Upper lobe of right lung (tissue), 1 donor: ENCODE measurements at regions not wholly inside any gene's neighbourhood (a gene's known extent, or its start where the extent isn't known, plus 50 kb on each side); places are given as distances from the start of the nearest gene placed in this dataset.
"Not testable (repeated sequence)": the region's sequence is repeated elsewhere in the genome, so short reads cannot be mapped to it uniquely, and the experiment has no call there.

ENCODE experiments used
- ATAC-seq: fragments of 200-7000 bp; cut with Tn5 transposase; one replicate; pipeline ENCODE4 v1.9.1; 2020; ENCODE audit warnings: mild to moderate bottlenecking, moderate library complexity
- DNase-seq: peaks from one replicate; pipeline ENCODE4 v3.0.0-alpha.2; 2020
- H3K27ac ChIP-seq: fragments of 200-600 bp; one replicate; pipeline ENCODE4 v1.8.0; 2022
- H3K27me3 ChIP-seq: fragments of 200-600 bp; one replicate; pipeline ENCODE4 v1.8.0; 2022; ENCODE audit warnings: mild to moderate bottlenecking
- H3K36me3 ChIP-seq: fragments of 200-600 bp; one replicate; pipeline ENCODE4 v1.8.0; 2022
- H3K4me1 ChIP-seq: fragments of 200-600 bp; one replicate; pipeline ENCODE4 v1.8.0; 2022
- H3K4me3 ChIP-seq: fragments of 200-600 bp; one replicate; pipeline ENCODE4 v1.8.0; 2022; ENCODE audit warnings: mild to moderate bottlenecking
- H3K9me3 ChIP-seq: fragments of 200-600 bp; one replicate; pipeline ENCODE4 v1.8.0; 2022
- intact Hi-C: fragments of 100-400 bp; cut with DNase I; formaldehyde crosslinking; loops from one replicate; pipeline ENCODE4 v1.11.0; 2022
- TF ChIP-seq, protein P1 (sequence below): fragments of 200-600 bp; IDR thresholded peaks from one replicate; pipeline ENCODE4 v1.8.0; 2022; ENCODE audit warnings: antibody characterized with exemption
- donor health status: DM: no; HTN: yes; CAD: no; lungs with severe emphysema.

DNA sequence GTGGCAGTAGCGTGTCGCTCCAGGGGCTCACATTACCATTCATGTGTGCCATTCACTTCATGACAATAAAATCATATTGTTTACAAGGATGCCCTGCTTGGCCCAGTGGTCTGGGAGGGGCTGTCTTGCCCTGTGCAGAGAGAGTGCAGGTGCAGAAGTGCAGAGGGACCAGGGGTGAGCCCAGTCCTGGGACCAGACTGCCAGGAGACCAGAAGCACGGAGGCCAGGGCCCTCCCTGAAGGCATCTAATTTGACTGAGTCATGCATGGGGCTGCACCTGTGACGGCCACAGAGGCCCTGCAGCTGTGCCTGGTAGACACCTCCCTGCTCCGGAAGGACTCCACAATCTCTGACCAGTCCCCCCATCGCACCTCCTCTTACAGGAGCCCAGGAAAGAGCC is 164.4 kb upstream of the FOXD4L5 start:
- intact Hi-C loops, result no loop called here

DNA sequence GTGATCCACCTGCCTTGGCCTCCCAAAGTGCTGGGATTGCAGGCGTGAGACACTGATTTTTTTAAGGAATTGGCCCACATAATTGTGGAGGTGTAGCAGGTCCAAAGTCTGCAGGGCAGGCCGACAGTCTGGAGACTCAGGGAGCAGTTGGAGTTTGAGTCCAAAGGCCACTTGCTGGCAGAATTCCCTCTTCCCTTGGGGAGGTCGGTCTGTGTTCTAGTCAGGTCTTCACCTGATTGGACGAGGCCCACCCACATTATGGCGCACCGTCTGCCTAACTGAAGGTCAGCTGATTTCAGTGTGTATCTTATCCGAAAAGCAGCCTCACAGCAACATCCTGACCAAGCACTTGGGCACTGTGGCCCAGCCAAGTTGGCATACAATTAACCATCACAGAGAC is 162.1 kb upstream of the FOXD4L5 start:
- intact Hi-C loops, ATAC-seq, H3K4me3 ChIP-seq, H3K27me3 ChIP-seq, H3K27ac ChIP-seq, H3K9me3 ChIP-seq, H3K4me1 ChIP-seq, H3K36me3 ChIP-seq: not testable (repeated sequence)
- peak; percentile 17 for DNase-seq

More for the DNA sequence above, 164.4 kb upstream of the FOXD4L5 start:
- ATAC-seq, result no peak
- Histone ChIP-seq H3K9me3 (no peaks in the 10 kb centered on the region), H3K4me1 (no peaks in the 10 kb centered on the region), H3K27ac (no peak overlapping the region), H3K36me3 (no peaks in the 10 kb centered on the region), H3K27me3 (no peaks in the 10 kb centered on the region), H3K4me3 (no peak overlapping the region)
- TF ChIP-seq, protein P1, sequence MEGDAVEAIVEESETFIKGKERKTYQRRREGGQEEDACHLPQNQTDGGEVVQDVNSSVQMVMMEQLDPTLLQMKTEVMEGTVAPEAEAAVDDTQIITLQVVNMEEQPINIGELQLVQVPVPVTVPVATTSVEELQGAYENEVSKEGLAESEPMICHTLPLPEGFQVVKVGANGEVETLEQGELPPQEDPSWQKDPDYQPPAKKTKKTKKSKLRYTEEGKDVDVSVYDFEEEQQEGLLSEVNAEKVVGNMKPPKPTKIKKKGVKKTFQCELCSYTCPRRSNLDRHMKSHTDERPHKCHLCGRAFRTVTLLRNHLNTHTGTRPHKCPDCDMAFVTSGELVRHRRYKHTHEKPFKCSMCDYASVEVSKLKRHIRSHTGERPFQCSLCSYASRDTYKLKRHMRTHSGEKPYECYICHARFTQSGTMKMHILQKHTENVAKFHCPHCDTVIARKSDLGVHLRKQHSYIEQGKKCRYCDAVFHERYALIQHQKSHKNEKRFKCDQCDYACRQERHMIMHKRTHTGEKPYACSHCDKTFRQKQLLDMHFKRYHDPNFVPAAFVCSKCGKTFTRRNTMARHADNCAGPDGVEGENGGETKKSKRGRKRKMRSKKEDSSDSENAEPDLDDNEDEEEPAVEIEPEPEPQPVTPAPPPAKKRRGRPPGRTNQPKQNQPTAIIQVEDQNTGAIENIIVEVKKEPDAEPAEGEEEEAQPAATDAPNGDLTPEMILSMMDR, result no peak
- peak; percentile 32 for DNase-seq

DNA sequence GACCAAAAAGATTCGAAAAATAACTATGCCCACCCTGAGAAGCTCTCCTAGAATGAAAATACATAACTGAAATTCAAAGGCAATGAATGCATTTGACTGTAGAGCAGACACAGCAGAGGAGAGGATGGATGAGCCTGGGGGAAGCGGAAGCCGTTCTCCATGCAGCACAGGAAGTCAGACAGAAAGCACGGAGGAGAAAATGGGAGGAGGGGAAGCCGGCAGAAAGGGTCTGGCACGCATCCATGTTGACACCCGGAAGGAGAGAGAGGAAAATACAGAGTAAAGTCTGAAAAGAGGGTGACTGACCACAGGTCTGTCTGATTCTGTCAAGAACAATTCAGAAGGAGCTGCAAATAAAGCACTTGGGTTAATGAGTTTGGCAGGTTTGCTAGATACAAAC is 161.0 kb upstream of the FOXD4L5 start:
- DNase-seq, H3K4me1 ChIP-seq, H3K36me3 ChIP-seq, intact Hi-C loops, H3K27me3 ChIP-seq, H3K9me3 ChIP-seq, H3K27ac ChIP-seq, ATAC-seq, H3K4me3 ChIP-seq: not testable (repeated sequence)

DNA sequence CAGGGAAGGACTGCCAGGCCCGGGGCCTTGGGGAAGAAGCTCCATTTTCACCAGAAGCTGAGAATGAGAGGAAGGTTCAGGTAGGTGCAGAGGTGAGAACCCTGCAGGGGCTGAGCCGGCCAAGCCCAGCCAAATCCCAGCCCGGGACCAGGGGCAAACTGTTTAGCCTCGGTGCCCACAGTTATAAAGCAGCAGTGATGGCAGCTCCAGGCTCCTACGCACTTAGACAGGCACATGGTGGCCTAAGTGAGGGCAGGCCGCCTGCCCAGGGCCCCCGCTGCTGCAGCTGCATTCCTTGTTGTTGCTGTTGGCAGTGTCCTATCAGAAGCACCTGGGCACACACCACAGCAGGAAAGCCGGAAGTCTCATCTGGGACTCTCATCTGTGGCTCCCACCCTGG is 159.9 kb upstream of the FOXD4L5 start:
- no peaks in the 10 kb centered on the region for H3K9me3 ChIP-seq
- H3K27me3 ChIP-seq, result no peaks in the 10 kb centered on the region
- TF ChIP-seq, protein P1, result no peak
- no peak for DNase-seq
- no peaks in the 10 kb centered on the region for H3K36me3 ChIP-seq
- ATAC-seq, result no peak
- no peak overlapping the region for H3K4me3 ChIP-seq
- no peaks in the 10 kb centered on the region for H3K4me1 ChIP-seq
- intact Hi-C loops, result no loop called here
- no peak overlapping the region for H3K27ac ChIP-seq

DNA sequence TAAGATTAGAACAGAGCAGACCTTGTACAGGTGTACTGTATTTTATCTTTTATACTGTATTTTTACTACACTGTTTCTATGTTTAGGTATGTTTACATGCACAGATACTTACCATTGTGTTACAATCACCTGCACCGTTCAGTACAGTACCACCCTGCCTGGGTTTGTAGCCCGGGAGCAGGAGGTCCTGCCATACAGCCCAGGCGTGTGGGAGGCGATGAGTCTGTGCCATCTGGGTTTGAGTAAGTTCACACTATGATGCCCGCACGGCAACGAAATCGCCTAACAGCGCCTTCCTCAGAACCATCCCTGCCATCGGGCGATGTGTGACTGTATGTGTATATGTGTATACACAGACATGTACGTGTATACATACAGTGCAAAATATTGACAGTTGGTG is 157.1 kb upstream of the FOXD4L5 start:
- H3K27me3 ChIP-seq, intact Hi-C loops, ATAC-seq, DNase-seq, H3K36me3 ChIP-seq, H3K4me1 ChIP-seq, H3K27ac ChIP-seq, H3K4me3 ChIP-seq, H3K9me3 ChIP-seq: not testable (repeated sequence)

DNA sequence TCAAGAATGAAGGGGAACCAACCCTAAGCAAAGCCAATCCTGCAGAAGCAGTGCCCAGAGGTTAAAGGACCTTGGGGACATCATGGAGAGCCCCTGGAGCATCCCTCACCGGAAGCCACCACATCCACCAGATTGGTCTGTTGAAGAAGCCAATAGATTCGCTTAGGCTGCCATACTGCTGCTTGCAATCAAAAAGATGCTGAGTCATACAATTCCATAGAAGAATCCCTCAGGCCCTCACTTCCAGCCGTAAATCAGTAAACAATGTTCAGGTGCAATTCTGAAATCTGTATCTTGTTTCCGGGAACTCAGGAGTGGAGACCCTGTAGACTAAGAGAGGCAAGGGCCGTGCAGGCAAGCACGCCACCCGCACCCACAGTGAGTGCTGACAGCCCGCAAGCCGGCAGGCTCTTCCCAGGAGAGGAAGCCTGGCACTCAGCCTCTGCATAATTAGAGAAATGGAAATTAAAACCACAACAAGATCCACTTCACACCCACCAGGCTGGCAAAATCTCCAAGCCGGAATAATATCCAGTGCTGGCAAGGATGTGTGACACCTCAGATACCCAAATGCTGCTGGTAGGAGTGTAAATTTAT is 156.4 kb upstream of the FOXD4L5 start:
- intact Hi-C loops, H3K27me3 ChIP-seq, H3K4me3 ChIP-seq, H3K27ac ChIP-seq, ATAC-seq, H3K36me3 ChIP-seq, DNase-seq, H3K9me3 ChIP-seq, H3K4me1 ChIP-seq: not testable (repeated sequence)

DNA sequence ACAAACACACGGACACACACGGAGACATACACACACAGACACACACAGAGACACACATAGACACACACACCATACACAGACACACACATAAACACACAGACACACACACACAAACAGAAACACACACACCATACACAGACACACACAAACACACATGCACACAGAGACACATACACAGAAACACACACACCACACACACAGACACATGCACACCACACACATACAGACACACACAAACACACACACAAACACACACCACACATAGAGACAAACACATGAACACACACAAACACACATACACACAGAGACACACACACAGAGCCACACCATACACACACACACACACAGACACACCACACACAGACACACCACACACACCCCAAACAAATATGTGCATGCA is 152.7 kb upstream of the FOXD4L5 start:
- no peak overlapping the region for H3K4me3 ChIP-seq
- intact Hi-C loops, result no loop called here
- no peaks in the 10 kb centered on the region for H3K36me3 ChIP-seq
- no peak overlapping the region for H3K27ac ChIP-seq
- H3K9me3 ChIP-seq, result no peaks in the 10 kb centered on the region
- TF ChIP-seq, protein P1, result no peak
- no peaks in the 10 kb centered on the region for H3K27me3 ChIP-seq
- H3K4me1 ChIP-seq, result no peaks in the 10 kb centered on the region
- no peak for ATAC-seq
- DNase-seq, result no peak

DNA sequence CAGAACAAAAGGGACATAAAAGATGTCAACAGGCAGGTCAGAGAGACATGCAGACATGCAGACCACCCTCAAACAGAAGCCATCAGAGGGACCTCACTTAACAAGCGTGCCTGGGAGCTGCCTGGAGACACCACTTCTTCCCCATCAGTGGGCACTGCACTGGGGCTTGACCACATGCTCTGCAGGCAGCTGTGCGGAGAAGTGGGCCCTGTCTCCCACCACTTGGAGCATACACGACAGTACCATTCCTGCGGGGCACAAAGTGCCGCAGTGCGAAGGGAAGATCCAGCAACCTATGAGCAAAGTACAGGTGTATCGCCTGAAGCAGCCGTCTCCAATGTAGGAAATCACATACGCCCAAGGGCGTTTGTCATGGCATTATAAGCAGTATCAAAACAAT is 150.5 kb upstream of the FOXD4L5 start:
- ATAC-seq, result no peak
- intact Hi-C loops, result no loop called here
- Histone ChIP-seq H3K36me3 (no peaks in the 10 kb centered on the region), H3K4me1 (no peaks in the 10 kb centered on the region), H3K4me3 (no peak overlapping the region), H3K9me3 (no peaks in the 10 kb centered on the region), H3K27ac (no peak overlapping the region), H3K27me3 (no peaks in the 10 kb centered on the region)
- TF ChIP-seq, protein P1, result no peak
- no peak for DNase-seq
